HG03103 (cell line): ENCODE measurements at regions not wholly inside any gene's neighbourhood (a gene's known extent, or its start where the extent isn't known, plus 50 kb on each side); places are given as distances from the start of the nearest gene placed in this dataset.

Source experiments
- ATAC-seq: cut with Tn5 transposase; IDR thresholded peaks from one replicate; pipeline ENCODE4 v1.9.1; 2021; ENCODE audit warnings: low read depth; ENCODE audit not compliant: unreplicated experiment

DNA sequence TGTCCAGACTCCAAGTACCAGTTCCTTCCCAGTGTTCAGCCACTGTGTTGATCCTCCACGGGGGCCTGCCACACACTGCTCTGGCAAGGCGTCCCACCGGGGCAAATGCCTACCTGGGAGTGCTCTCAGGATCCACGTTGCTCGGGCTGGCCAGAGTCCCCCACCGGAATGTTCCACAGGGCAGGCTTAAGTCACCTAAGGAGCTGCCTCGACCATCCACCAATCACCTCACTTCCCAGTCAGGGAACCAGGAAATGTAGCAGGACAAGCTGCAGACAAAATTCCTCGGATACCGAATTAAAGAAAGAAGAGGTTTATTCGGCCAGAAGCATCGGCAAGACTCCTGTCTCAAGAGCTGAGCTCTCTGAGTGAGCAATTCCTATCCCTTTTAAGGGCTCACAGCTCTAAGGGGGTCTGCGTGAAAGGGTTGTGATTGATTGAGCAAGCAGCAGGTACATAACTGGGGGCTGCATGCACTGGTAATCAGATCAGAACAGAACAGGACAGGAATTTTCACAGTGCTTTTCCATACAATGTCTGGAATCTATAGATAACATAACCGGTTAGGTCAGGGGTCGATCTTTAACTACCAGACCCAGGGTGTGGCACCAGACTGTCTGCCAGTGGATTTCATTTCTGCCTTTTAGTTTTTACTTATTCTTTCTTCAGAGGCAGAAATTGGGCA lies 56.9 kb upstream of the EDNRB start:
- ATAC-seq, result no peak

DNA sequence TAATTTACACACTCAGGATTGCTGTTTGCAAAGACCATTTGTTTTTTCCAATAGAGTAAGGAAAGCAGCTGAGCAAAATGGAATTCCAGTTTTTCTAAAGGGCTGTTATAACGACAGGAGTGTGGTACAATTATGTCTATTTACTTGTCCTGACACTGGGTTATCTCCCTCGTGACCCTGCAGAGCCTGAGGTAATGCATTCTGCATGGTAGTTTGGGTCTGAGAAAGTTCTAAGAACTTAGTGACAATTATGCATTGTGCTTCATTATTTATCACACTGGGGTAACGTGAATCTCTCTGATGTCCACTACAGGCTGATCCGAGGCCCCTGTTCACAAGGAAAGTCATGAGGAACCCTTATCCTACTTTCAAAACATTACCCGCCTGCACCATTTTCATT lies 50.7 kb upstream of the EDNRB start:
- ATAC-seq, result no peak
